Suprapubic skin (tissue), 4 donors: ENCODE measurements at regions not wholly inside any gene's neighbourhood (a gene's known extent, or its start where the extent isn't known, plus 50 kb on each side); places are given as distances from the start of the nearest gene placed in this dataset.

Source experiments
- DNase-seq, 2 donors: peaks; one replicate each; pipeline ENCODE4 v3.0.0-alpha.2; 2019; ENCODE audit warnings: low spot score in 2 of 2
- H3K27ac ChIP-seq: fragments of 200-600 bp; sonication (generic); one replicate; pipeline ENCODE4 v1.5.1; 2019
- H3K27me3 ChIP-seq: fragments of 200-600 bp; sonication (generic); one replicate; pipeline ENCODE4 v1.5.1; 2019
- H3K36me3 ChIP-seq: fragments of 200-600 bp; sonication (generic); one replicate; pipeline ENCODE4 v1.5.1; 2019
- H3K4me1 ChIP-seq: fragments of 200-600 bp; sonication (generic); one replicate; pipeline ENCODE4 v1.5.1; 2019
- H3K4me3 ChIP-seq: fragments of 200-600 bp; sonication (generic); one replicate; pipeline ENCODE4 v1.5.1; 2019; ENCODE audit warnings: mild to moderate bottlenecking
- H3K9me3 ChIP-seq: fragments of 200-600 bp; sonication (generic); one replicate; pipeline ENCODE4 v1.5.1; 2019
- EP300 ChIP-seq: sonication (generic); formaldehyde crosslinking; IDR thresholded peaks from one replicate; pipeline ENCODE4 v1.6.1; 2017; ENCODE audit warnings: antibody characterized with exemption
- POLR2A ChIP-seq, 2 donors: fragments of 450-650 bp; IDR thresholded peaks; one replicate each; pipeline ENCODE4 v1.6.1; 2017; ENCODE audit warnings: antibody characterized with exemption in 2 of 2, mild to moderate bottlenecking in 2 of 2, moderate library complexity in 2 of 2
- POLR2AphosphoS5 ChIP-seq, 3 donors: sonication (generic); formaldehyde crosslinking; IDR thresholded peaks; one replicate each; pipeline ENCODE4 v1.6.1; 2017; ENCODE audit warnings: antibody characterized with exemption in 3 of 3
- WGBS: methylation state at CpG from one replicate; pipeline ENCODE4 v1.1.5; 2018; 5-methylcytosine and 5-hydroxymethylcytosine counted together
- TF ChIP-seq, protein P1 (sequence below), 2 donors: fragments of 200-600 bp in 1 of 2; fragments of 450-650 bp in 1 of 2; sonication (generic) in 1 of 2; IDR thresholded peaks; one replicate each; pipeline ENCODE4 v1.5.1; 2016 to 2019; ENCODE audit warnings: antibody characterized with exemption in 2 of 2, mild to moderate bottlenecking in 1 of 2, moderate library complexity in 1 of 2

DNA sequence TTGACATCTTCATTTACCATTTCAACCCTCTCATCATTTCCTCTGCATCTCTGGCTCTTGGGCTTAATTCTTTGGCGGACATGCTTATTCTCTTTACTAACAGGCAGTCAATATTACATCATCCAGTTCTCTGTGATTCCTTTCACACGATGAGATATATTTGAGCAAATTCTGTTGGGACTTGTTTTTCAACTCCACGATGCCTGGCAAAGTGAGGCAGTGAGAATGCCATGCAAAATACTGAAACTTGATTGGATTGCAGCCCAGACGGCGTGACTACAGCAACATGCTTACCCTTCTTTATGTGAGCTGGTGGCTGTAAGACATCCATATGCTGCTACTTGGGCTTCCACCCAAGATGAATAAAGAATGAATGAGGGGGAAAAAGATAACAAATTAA, 101.7 kb upstream of the SPACA1 start:
- H3K9me3 ChIP-seq, result no peaks in the 10 kb centered on the region
- H3K27ac ChIP-seq, result peak overlapping the region; percentile 49
- H3K4me3 ChIP-seq, result no peak overlapping the region
- H3K27me3 ChIP-seq, result no peaks in the 10 kb centered on the region
- 20% methylated on average over 5 of the region's 5 CpGs for WGBS
- no peak for TF ChIP-seq POLR2AphosphoS5 (IDR thresholded peaks at IDR 0.05)
- no peak for TF ChIP-seq EP300
- TF ChIP-seq POLR2A (IDR thresholded peaks at IDR 0.05), result no peak
- TF ChIP-seq, protein P1, sequence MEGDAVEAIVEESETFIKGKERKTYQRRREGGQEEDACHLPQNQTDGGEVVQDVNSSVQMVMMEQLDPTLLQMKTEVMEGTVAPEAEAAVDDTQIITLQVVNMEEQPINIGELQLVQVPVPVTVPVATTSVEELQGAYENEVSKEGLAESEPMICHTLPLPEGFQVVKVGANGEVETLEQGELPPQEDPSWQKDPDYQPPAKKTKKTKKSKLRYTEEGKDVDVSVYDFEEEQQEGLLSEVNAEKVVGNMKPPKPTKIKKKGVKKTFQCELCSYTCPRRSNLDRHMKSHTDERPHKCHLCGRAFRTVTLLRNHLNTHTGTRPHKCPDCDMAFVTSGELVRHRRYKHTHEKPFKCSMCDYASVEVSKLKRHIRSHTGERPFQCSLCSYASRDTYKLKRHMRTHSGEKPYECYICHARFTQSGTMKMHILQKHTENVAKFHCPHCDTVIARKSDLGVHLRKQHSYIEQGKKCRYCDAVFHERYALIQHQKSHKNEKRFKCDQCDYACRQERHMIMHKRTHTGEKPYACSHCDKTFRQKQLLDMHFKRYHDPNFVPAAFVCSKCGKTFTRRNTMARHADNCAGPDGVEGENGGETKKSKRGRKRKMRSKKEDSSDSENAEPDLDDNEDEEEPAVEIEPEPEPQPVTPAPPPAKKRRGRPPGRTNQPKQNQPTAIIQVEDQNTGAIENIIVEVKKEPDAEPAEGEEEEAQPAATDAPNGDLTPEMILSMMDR (IDR thresholded peaks at IDR 0.05), result no peak
- DNase-seq, result no peak
- H3K36me3 ChIP-seq, result no peaks in the 10 kb centered on the region
- H3K4me1 ChIP-seq, result peaks cover 19% of the 10 kb centered on the region

DNA sequence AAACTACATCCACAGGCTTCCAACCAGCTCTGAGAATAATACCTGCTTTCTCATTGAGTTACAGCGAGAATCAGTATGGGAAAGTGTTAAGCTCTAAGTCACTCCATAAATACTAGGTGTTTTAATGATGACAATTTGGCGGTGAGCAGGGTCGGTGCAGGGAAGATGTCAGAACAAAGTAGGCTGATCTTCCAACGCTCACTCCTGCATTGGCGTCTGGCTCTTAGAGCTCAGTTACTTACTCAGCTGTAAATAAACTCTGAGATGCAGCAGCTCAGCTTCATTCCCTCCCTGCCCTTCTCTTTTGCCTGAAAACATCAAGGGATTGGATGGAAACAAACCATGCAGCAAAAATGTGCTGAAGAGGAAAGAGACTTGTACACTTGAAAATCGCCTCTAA, 102.5 kb upstream of the SPACA1 start:
- no peak overlapping the region for H3K4me3 ChIP-seq
- H3K27me3 ChIP-seq, result no peaks in the 10 kb centered on the region
- H3K4me1 ChIP-seq, result peaks cover 19% of the 10 kb centered on the region
- peak overlapping the region; percentile 49 for H3K27ac ChIP-seq
- DNase-seq, result no peak
- 38% methylated on average over 6 of the region's 6 CpGs for WGBS
- no peak for TF ChIP-seq EP300
- TF ChIP-seq, protein P1 (IDR thresholded peaks at IDR 0.05), result no peak
- TF ChIP-seq POLR2A (IDR thresholded peaks at IDR 0.05), result no peak
- TF ChIP-seq POLR2AphosphoS5 (IDR thresholded peaks at IDR 0.05), result no peak
- H3K36me3 ChIP-seq, result no peaks in the 10 kb centered on the region
- no peaks in the 10 kb centered on the region for H3K9me3 ChIP-seq

DNA sequence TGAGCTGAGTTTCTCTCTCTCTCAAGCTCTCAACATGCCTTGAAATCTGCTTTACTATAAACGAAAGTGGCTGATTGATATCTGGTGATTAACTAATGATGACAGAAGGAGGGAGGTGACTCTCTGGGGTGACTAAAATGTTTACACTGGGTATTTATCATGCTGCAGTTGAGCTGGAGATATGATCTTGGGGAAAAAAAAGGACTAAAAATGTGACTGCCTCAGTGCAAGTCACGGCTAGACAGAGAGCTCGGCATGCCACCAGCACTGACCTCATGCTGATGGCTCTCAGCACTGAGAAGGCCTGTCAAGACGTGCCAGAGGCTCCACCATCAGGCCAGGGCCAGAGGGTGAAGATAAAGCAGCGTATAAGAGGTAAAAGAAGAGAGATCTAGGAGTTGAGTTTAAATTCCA, 103.1 kb upstream of the SPACA1 start:
- no peak for DNase-seq
- Histone ChIP-seq H3K27ac (peak overlapping the region; percentile 49), H3K4me1 (peaks cover 19% of the 10 kb centered on the region), H3K27me3 (no peaks in the 10 kb centered on the region), H3K9me3 (no peaks in the 10 kb centered on the region), H3K4me3 (no peak overlapping the region), H3K36me3 (no peaks in the 10 kb centered on the region)
- peak in 1 of 3 donors; percentile 5 for TF ChIP-seq POLR2AphosphoS5 (IDR thresholded peaks at IDR 0.05)
- TF ChIP-seq EP300, result no peak
- WGBS, result 19% methylated on average over 5 of the region's 5 CpGs

DNA sequence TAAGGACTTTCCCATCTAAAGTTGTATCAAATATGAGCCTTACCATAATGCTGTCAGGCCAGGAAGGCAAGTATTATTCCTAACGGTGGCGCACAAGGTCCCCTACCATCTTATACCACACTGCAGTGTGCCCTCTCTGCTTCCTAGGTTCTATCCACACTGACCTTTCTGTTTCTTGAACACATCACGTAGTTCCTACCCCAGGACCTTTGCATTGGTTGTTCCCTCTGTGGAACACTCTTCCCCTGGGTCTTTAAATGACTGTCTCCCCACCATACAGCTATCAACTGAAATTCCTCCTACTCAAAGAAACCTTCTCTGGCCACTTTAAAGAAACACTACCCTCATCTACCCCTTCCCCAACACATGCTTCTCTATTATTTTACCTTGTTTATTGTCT, 104.5 kb upstream of the SPACA1 start:
- Histone ChIP-seq H3K27ac (no peak overlapping the region), H3K4me1 (peaks cover 19% of the 10 kb centered on the region), H3K9me3 (no peaks in the 10 kb centered on the region), H3K27me3 (no peaks in the 10 kb centered on the region), H3K36me3 (no peaks in the 10 kb centered on the region), H3K4me3 (no peak overlapping the region)
- no peak for DNase-seq
- WGBS, result 92% methylated on average over 3 of the region's 3 CpGs
- TF ChIP-seq, protein P1 (IDR thresholded peaks at IDR 0.05), result no peak
- TF ChIP-seq POLR2AphosphoS5 (IDR thresholded peaks at IDR 0.05) (no peak), EP300 (no peak), POLR2A (IDR thresholded peaks at IDR 0.05) (no peak)

DNA sequence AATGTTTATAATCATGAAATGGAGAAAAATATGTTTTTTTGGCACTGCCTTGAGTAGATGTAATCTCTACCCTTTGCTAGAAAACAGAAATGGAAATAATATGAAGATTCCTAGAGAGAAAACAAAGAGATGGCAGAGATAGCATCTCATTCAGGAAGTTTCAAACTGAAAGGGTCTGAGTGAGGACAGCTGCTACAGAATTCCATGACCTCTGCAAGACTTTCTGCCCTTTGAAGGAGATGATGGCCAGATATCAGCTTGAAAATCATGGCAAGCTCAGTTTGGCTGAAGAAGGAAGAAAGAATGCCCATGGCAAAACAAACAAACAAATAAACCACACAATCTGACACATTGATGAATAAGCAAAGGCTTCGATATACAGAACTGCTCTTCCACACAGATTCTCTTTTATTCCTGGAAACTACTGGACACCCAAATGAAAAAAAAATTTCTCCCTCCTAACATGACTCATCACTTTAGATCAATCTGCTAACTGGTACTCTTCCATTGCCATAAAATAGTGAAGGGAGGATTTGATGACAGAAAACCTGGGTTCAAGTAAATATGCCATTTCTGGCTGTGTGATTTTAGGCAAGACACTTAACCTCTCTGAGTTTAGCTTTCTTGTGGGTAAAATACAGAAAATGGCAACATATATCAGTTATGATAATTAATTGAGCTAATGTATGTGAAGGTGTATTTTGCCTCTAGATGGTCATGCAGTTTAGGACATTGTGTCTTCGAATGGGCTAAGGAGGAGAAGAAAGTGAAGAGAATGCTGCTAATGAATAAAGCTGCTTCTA, 105.9 kb upstream of the SPACA1 start:
- Histone ChIP-seq H3K36me3 (no peaks in the 10 kb centered on the region), H3K4me3 (no peak overlapping the region), H3K27me3 (no peaks in the 10 kb centered on the region), H3K27ac (no peak overlapping the region), H3K9me3 (no peaks in the 10 kb centered on the region), H3K4me1 (peaks cover 19% of the 10 kb centered on the region)
- WGBS, result 80% methylated on average over 2 of the region's 2 CpGs
- no peak for DNase-seq
- TF ChIP-seq EP300 (no peak), POLR2A (IDR thresholded peaks at IDR 0.05) (no peak), POLR2AphosphoS5 (IDR thresholded peaks at IDR 0.05) (no peak)
- TF ChIP-seq, protein P1 (IDR thresholded peaks at IDR 0.05), result no peak
